ENCODE measurements at regions not wholly inside any gene's neighbourhood (a gene's known extent, or its start where the extent isn't known, plus 50 kb on each side); places are given as distances from the start of the nearest gene placed in this dataset.
"Not testable (repeated sequence)": the region's sequence is repeated elsewhere in the genome, so short reads cannot be mapped to it uniquely, and the experiment has no call there.

DNA sequence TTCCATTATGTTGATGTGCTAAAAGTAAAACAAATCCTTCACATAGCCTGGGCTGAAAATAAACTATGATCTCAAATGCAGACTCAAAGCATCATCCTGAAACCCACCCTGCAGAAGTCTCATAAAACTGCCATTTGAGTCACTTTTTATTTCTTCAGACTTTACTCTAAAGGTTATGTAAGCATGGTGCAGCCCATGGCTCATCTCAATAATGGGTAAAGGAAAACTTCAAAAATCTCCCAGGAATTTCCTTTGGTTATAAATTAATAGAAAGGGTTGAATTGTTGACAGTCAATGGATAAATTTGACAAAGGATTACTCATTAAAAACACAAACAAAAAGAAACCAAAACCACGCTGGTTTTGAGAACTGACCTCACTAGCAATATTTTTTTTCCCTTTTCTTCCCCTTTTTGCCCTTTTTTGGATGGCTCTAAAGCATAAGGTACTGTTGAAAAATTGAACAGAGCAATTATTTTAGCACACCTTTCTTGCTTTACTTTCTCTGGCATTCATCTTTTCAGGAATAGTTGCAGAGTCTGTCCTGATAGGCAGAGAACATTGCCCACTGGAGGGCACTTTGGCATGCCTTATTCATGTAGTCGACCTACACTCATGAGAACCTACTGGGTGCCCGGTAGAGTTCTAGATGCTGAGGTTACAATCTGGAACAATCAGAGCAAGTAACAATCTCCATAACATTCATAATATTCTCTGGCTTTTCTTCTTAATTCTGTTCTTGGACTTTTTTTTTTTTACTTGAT lies 191.4 kb downstream of the TMEM167A start:
- no peak for DNase-seq

DNA sequence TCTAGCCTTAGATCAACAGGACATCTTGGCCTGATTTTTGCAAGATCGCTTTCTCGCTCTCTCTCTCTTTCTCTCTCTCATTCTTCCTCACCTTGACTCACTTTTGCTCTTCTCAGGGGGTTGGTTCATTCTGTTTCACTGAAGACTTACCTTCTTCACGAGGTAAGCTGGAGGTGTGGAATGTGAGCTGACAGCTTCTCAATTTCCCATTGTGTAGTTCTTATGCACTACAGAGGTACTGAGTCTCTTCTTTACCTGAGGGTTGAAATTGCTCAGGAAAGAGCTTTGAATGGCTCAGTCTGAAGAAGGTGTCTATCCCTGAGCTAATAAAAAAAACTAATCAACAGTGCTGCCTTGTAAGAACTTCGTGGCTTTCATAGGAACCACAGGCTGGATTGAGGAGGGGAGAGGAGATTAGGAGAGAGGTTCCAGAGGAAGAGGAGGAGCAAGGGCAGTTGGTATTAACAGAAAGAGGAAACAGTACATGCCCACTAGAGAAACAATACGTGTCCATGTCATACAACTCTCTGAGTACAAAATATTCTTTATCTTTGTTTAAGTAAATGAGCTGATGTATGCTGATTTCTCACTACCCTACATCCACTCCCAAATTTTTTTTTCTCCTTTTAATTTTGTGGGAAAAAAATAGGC lies 192.2 kb downstream of the TMEM167A start:
- no peak for DNase-seq

DNA sequence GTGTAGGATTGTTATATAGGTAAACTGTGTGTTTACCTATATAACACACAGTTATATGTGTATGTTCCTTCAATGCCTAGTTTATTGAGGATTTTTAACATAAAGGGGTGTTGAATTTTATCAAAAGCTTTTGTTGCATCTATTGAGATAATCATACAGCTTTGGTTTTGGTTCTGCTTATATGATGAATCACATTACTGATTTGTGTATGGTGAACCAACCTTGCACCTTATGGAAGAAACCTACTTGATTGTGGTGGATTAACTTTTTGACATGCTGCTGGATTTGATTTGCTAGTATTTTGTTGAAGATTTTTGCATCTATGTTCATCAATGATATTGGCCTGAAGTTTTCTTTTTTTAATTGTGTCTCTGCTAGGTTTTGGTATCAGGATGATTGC lies 194.9 kb downstream of the TMEM167A start:
- DNase-seq = no peak

DNA sequence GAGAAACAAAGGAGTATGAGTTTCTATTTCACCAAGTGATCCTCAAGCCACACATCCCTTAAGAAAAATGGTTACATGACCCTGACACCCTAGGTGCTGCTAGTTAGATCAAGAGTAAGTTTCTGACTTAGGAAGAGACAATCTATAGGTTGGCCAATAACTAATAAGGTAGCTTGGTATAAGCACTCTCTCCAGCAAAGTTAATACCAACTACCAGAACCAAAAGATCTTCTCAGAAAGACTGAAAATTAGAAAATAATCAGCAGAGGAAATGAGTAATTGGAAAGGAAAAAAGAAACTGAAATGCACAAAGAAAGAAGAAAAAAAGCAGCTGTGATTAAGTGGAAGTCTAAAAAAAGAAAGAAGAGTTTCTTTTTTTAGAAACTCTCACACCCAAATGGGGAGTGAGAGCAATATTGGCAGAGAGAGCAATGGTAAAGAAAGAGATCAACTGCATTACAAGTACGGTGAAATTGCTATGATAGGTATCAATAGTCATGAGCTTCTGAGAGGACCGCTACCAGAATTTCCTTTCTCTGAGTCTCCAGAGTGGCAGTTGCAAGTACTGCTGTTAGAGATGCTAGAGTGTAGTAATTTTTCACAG lies 195.5 kb downstream of the TMEM167A start:
- no peak for DNase-seq

DNA sequence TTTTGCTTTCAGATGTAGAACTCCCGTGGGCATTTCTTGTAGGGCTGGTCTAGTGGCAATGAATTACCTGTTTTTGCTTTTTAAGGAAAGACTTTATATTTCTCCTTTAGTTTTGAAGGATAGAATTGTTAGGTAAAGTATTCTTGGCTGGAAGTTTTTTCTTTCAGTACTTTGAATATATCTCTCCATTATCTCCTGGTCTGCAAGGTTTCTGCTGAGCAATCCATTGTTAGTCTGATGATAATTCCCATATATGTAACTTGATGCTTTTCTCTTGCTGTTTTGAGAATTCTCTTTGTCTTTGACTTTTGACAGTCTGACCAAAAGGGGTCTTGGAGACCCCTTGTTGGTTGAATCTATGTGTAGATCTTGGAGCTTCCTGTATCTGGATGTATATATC lies 198.1 kb downstream of the TMEM167A start:
- DNase-seq = no peak

DNA sequence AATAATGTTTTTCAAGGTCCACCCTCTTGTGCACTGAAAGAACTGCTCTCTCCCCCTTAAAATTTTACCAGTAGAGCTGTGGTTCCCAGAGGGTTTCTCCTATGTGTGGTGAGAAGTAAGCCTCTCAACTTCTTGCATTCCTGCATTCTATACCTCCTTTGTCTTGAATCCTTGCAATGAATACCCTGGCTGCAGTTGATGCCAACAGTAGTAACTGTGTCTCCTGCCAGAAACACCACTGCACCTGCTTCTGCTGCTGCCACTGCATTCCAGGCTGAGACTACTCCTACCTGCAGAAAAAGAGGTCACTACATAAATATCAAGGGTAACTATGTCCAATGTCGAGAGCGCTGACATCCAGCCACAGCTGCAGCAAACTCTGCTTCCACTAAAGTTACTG lies 203.7 kb downstream of the TMEM167A start:
- DNase-seq = no peak

DNA sequence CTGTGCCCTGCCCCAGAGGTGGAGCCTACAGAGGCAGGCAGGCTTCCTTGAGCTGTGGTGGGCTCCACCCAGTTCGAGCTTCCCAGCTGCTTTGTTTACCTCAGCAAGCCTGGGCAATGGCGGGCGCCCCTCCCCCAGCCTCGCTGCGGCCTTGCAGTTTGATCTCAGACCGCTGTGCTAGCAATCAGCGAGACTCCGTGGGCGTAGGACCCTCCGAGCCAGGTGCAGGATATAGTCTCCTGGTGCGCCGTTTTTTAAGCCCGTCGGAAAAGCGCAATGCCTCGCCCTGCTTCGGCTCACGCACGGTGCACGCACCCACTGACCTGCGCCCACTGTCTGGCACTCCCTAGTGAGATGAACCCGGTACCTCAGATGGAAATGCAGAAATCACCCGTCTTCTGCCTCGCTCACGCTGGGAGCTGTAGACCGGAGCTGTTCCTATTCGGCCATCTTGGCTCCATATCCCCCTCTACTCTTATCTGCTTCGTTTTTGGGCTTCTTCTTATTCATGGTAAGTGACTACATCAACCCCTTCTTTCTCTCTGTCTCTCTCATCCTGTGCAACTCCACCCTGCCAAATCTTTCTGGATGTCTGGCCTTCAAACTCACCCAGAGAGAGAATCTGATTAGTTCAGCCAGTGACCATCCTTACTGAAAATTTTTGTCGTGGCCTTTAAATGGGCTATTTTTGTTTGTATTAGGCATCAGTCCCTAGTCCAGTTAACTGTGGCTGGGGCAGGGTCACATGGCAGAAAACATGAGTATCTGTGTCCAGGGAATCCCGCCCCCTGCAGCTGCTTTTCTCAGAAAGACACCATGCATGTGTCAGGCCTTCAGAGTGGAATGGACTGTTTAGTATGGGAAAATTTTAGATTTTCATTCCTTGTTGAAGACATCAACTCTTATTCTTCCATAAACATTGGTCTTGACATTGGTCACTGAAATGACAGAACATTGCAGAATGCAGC lies 204.6 kb downstream of the TMEM167A start:
- not testable (repeated sequence) for DNase-seq

DNA sequence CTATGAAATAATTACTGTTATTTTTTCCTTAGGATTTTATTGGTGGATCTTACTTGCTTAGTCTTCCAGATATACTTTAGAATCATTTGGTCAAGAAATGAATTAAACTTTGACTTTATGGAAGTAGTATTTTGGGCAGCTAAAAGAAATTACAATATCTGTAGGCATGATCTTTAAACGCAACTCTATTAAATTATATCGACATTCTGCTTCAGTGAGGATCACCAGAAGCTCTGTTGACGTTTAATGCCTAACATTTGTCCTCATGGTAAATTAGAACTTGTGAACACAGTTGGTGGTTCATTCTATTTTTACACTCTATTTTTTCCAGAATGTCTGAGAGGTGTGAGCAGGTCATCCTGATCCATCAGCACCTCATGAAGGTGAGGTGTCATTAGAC lies 211.6 kb downstream of the TMEM167A start:
- DNase-seq = no peak

DNA sequence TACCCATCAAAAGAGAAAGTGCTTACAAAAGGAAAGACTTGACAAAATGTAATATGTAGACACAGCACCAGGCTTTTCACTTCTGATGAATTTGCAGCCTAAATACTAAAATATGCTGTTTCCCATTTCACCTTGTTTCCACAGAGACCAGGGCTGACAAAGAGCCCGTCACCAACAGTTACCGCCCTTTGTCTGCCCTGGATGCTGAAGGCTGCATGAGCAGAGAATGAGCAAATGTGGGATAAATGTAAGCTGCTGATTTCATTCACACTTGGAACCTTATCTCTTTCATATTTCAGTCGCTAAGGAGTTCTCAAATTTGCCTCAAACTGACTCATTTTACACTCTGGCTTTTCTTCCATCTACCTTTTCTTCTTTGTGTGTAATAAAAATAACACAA lies 213.9 kb downstream of the TMEM167A start:
- DNase-seq = no peak

DNA sequence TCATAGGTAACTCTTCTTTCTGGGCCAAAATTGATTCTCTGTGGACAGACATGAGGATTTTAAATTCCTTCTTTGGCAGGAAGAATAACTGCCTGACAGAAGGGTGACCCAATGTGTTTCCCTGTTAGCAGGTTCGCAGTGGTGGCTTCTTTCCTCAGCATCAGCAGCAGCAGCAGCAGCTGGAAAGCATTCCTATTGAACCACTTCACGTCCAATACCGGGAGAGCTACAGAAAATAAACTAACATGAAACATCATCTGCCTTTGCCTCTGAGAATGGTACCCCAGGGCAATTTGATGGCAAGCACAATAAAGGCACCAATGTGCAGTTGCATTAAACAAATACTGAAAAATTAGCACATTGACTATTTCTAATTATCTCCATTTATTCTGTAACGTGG lies 214.5 kb downstream of the TMEM167A start:
- no peak for DNase-seq

DNA sequence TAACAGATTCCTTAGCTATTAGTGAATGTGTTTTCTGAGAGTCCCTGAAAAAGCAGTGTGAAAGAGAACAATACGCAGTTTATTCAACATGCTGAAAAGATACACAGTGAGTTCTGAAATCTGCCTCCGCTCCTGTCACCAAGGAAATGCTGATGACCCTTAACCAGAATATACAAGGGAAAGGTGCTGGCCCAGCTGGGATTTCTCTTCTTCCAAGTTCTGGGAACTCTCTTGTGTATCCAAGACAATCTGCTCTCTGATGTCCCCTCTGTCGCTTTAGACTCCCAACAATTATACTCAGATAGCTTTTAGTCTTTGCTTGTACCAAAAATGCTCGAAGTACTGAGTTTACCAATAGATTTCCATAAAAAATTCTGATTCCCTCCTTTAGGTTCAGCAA lies 214.9 kb downstream of the TMEM167A start:
- DNase-seq = no peak

DNA sequence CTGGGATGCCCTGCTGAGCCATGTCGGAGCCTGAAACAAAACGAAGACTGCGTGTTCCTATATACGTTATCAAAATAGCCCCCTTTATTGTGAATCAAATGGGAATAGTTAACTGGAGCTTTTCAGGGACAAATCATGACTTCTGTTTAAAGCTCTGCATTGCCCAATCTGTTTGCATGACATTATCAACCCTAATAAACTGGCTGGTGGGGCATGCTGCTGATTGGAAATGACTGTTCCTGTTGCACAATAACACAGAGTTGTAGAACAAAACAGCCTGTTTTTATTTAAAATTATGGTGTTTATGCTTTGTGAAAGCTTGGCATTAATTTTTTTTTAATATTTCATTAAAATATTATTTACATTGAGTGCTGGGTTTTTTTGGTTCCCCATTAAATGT lies 215.5 kb downstream of the TMEM167A start:
- DNase-seq = no peak

DNA sequence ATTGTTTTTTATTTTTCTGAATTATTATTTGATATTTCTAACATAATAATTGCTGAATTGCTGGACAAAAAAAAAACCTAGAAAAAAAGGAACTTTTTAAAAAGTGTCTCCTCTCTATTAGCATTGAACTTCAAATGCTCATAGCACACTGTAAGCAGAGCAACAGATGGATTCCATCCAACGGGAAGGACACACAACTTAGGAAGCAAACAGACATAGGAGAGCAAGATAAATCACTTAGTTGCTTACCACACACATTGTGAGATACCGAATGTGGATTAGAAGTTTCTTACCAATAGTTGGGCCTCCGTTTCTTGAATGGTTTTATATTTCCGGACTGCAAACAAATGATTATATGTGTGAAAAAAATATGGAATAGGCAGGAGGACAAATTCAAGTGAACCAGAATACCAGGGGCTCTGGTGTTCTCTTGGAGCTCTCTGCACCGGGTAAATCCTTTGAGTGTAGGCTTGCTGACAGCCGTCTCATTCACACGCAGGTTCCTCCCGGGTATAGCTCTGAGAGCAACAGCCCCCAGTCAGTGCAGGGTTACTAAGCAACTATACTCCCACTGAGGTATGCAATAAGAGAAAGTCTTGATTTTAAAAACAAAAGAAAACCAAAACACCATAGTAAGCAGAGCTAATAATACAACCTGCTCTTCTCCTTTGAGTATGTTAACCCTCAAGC lies 217.6 kb downstream of the TMEM167A start:
- no peak for DNase-seq

DNA sequence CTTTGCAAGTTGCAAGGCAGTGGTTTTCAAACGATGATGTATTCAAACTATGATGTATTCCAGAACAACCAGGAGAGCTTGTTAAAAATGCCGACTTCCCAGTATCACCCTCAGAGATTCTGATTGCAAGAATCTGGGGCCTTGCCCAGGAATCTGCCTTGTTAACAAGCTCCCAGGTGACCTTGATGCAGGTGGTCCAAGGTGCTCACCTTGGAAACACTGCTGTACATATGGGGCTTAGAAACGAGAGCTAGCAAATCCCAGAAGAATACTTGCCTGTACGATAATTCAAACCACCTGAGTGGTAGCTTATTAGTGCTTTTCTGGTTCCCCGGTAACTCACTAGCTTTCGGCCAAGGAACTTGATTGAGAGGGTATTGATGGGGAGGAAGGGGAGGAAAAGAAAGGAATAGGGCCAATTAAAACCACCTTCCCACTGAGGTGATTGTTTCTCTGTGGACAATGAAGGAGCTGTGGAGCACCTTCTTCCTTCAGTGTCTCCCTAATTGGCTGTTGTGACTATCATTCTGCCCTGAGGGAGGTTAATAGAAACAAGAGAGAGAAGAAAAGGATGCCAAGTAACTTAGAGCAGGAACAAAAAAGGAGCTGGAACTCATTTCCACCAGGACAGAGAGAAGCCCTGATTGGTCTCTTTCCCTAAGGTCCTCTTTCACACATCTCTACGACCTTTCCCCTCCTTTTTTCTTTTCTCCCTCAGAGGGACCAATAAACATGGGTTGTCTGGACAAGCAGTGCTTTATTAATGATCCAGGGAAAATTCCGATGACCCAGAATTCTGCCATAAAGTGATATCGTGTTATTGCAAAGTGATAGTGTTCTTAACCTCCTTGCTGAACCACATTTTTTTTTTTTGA lies 218.8 kb downstream of the TMEM167A start:
- no peak for DNase-seq

DNA sequence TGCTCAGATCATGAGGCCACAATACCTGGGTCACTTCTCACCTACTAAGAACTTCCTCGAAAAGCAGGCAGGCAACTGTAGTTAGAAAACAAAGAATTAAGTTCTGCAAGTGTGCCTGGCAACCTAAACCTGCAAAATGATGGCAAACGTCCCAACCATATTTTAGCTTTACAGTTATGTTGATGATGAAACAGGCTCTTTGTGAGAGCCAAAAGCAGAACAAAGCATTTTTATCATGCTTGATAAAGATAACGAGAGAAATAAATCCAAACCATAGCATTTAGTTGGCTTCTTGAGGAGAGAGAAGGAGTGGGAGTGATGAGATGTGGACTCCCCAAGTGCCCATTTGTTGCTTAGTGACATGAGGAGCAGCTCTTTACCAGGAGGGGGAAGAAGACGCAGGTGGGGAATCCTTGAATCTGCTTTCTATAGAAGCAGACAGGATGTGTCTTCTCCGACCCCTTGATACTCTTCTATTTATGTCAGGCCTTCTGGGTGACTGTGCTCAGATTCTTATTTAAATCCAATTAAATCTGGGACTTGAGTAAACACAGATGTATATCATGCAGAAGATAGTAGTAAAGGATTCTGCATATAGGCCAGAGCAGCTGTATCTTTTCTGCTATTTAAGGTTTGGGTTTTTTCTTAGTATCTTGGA lies 221.2 kb downstream of the TMEM167A start:
- DNase-seq = no peak

DNA sequence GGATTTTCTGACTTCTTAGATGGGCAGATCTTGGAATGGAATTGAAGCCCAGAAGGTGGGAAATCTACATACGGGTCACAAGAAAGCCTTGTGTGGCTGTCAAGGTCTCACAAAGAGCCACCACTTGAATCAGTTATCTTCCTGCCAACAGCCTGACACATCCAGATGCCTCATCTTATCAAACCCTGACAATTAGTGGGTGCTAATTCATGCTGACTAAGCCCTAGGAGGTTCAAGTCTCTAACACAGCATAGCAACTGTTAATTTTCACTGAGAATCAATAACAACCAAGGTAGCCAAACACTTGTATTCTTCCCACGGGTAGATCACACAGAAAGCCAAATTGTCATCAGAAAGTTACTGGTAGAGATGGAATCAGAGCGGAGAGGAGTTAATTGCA lies 222.2 kb downstream of the TMEM167A start:
- DNase-seq = no peak

DNA sequence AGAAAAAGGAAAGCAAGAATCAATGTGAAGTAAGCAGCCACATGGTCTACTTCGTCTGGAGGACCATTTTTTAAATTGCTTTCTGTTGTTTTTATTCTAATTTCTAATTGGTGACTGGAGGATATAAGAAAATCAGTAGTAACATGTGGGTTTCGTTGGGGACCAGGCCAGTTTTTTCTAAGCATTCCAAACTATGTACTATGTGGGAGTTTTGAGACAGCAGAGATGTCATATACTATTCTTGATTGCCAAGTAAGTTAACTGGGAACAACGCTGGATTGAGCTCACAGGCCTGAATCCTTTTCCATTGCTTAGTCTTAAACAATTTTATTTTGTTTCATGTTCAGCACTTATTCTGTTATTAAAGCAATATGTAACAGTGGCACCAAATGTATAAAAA lies 225.7 kb downstream of the TMEM167A start:
- DNase-seq = no peak

DNA sequence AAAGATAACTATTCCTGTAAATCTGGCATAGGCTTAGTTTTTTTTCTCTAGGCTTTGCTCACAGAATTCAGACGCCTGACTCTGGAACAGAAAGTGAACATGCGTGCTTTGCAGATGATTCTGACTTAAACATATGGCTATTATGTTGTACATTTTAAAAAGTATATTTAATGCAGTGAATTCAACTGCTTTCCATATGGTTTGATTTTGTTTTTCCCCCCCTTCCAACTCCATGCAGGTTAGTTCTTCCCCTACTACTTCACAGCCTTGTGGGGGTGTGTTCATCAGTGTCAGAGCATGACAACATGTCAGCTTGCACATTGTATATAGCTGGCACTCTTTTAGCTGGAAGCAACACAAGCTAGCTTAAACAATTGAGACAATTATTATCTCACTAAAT lies 226.8 kb downstream of the TMEM167A start:
- no peak for DNase-seq

DNA sequence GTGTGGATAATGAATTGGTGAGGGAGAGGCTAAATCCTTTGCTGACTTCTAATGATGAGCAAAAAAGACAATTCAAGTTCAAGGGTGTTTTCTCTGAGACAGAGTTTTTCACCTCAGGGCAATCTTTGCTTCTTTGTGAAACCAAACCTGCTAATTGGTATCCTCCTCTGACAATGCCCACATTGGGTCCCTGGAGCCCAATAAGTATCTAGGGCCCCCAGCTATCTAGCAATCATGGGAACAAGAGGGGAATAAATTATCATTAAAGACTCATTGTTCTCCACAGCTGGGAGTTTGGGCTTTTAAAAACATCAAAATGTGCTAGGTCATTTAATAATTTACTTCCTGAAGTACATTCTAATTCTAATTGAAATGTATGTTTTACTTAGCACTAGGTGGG lies 227.3 kb downstream of the TMEM167A start:
- no peak for DNase-seq

DNA sequence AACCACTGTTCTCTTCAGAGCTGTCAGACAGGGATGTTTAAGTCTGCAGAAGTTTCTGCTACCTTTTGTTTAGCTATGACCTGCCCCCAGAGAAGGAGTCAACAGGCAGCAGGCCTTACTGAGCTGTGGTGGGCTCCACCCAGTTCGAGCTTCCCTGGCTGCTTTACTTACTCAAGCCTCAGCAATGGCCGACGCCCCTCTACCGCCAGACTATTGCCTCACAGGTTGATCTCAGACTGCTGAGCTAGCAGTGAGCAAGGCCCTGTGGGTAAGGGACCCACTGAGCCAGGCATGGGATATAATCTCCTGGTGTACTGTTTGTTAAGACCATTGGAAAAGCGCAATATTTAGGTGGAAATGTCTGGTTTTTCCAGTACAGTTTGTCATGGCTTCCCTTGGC lies 229.6 kb downstream of the TMEM167A start:
- DNase-seq = no peak

DNA sequence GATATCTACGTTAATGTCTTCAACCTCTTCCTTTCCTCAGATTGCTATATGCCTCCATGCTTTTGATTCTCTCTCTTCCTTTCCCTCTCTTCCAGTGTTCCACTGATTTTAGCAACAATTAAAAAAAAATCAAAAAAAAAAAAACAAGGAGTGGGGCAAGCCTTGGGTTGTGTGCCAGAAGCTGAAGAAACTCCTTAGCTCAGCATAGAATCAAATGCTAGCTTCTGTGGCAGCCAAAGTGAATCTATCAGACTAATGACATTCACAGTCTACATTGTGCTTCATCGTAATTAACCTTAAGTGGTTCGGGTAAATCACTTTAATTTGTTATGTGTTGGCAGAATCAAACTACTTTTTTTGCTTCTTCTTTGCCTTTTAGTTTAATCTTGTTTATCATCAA lies 237.3 kb downstream of the TMEM167A start:
- no peak for DNase-seq

Data from NCI-H2171 (cell line).